HepG2 (cell line): ENCODE measurements at regions not wholly inside any gene's neighbourhood (a gene's known extent, or its start where the extent isn't known, plus 50 kb on each side); places are given as distances from the start of the nearest gene placed in this dataset.

Experiments
- ARNTL ChIP-seq: sonication (generic); formaldehyde crosslinking; IDR thresholded peaks from 2 replicates; pipeline ENCODE4 v1.4.0; 2020; ENCODE audit warnings: mild to moderate bottlenecking, missing genetic modification reagents
- BCL3 ChIP-seq: sonication (generic); formaldehyde crosslinking; IDR thresholded peaks from 2 replicates; pipeline ENCODE4 v1.5.1; 2020; ENCODE audit warnings: mild to moderate bottlenecking, missing genetic modification reagents, moderate library complexity
- CREB1 ChIP-seq, 2 experiments: fragments of 450-650 bp in 1 of 2; IDR thresholded peaks; 2 replicates each; pipeline ENCODE4 v1.6.1; 2016 to 2017; ENCODE audit warnings: control low read depth in 1 of 2, mild to moderate bottlenecking in 1 of 2, missing compliant biosample characterization in 1 of 2, missing genetic modification characterization in 1 of 2
- CTCF ChIP-seq: sonication (generic); formaldehyde crosslinking; IDR thresholded peaks from 2 replicates; pipeline ENCODE4 v1.5.0; 2020; ENCODE audit warnings: mild to moderate bottlenecking, missing genetic modification reagents, moderate library complexity
- FOXJ3 ChIP-seq: sonication (generic); formaldehyde crosslinking; IDR thresholded peaks from 2 replicates; pipeline ENCODE4 v1.4.0; 2020; ENCODE audit warnings: missing genetic modification reagents, mild to moderate bottlenecking, borderline replicate concordance
- HIVEP1 ChIP-seq: sonication (generic); formaldehyde crosslinking; IDR thresholded peaks from 2 replicates; pipeline ENCODE4 v1.4.0; 2020; ENCODE audit warnings: mild to moderate bottlenecking, missing genetic modification reagents
- NAIF1 ChIP-seq: sonication (generic); formaldehyde crosslinking; IDR thresholded peaks from 2 replicates; pipeline ENCODE4 v1.5.0; 2020; ENCODE audit warnings: mild to moderate bottlenecking, missing genetic modification reagents, borderline replicate concordance
- SMAD3 ChIP-seq: sonication (generic); formaldehyde crosslinking; IDR thresholded peaks from 2 replicates; pipeline ENCODE4 v1.4.0; 2020; ENCODE audit warnings: missing genetic modification reagents
- ZNF616 ChIP-seq: sonication (generic); formaldehyde crosslinking; IDR thresholded peaks from 2 replicates; pipeline ENCODE4 v1.5.0; 2020; ENCODE audit warnings: low read depth, mild to moderate bottlenecking, missing genetic modification reagents
- ZNF792 ChIP-seq: IDR thresholded peaks from 2 replicates; pipeline ENCODE4 v1.6.1; 2016
- TF ChIP-seq, protein P1 (sequence below): sonication (generic); formaldehyde crosslinking; IDR thresholded peaks from 2 replicates; pipeline ENCODE4 v1.5.1; 2020; ENCODE audit warnings: missing genetic modification reagents, mild to moderate bottlenecking, borderline replicate concordance

DNA sequence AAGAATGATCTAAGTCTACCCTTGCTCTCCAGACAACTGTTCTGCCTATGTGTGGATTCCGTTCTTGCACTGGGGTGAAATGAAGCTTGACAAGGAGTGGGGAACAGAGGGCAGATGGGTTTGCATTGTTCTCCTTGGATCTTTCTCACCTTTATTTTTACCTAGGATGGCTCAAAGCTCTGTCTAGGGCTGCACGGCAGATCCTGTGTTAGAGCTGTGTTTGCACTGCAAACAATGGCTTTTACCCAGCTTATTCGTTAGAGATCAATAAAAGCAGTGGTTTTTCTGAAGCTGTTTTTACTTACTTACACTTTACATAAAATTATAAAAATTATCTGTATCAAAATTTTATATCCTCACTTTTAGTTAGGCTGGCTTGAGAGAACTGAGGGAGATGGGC lies 105.1 kb downstream of the LRIG3 start:
- TF ChIP-seq HIVEP1 (CRISPR knock-in tag) (no peak), CTCF (CRISPR knock-in tag) (no peak), SMAD3 (CRISPR knock-in tag) (no peak), ZNF792 (CRISPR knock-in tag) (no peak), BCL3 (no peak), FOXJ3 (CRISPR knock-in tag) (no peak), NAIF1 (CRISPR knock-in tag) (no peak), ZNF616 (CRISPR knock-in tag) (no peak), ARNTL (CRISPR knock-in tag) (no peak), CREB1 (IDR thresholded peaks at IDR 0.05) (no peak), CREB1 (CRISPR knock-in tag; IDR thresholded peaks at IDR 0.05) (no peak)
- TF ChIP-seq, protein P1, sequence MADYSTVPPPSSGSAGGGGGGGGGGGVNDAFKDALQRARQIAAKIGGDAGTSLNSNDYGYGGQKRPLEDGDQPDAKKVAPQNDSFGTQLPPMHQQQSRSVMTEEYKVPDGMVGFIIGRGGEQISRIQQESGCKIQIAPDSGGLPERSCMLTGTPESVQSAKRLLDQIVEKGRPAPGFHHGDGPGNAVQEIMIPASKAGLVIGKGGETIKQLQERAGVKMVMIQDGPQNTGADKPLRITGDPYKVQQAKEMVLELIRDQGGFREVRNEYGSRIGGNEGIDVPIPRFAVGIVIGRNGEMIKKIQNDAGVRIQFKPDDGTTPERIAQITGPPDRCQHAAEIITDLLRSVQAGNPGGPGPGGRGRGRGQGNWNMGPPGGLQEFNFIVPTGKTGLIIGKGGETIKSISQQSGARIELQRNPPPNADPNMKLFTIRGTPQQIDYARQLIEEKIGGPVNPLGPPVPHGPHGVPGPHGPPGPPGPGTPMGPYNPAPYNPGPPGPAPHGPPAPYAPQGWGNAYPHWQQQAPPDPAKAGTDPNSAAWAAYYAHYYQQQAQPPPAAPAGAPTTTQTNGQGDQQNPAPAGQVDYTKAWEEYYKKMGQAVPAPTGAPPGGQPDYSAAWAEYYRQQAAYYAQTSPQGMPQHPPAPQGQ (CRISPR knock-in tag) = no peak
